GM08714 (cell line): ENCODE measurements at regions not wholly inside any gene's neighbourhood (a gene's known extent, or its start where the extent isn't known, plus 50 kb on each side); places are given as distances from the start of the nearest gene placed in this dataset.
"Not testable (repeated sequence)": the region's sequence is repeated elsewhere in the genome, so short reads cannot be mapped to it uniquely, and the experiment has no call there.

ENCODE experiments used
- H3K4me3 ChIP-seq: fragments of 200-500 bp; sonication (Bioruptor generic); 2 replicates; pipeline ENCODE4 v1.5.1; 2014; ENCODE audit warnings: mild to moderate bottlenecking, low read length, inconsistent platforms
- ZNF274 ChIP-seq: IDR thresholded peaks from 2 replicates; pipeline ENCODE4 v1.6.1; 2012; ENCODE audit warnings: mild to moderate bottlenecking, low read depth, low read length

GRCh38 chr10:21047511-21047910 is 150.4 kb upstream of the NEBL start:
- no peak for TF ChIP-seq ZNF274
- H3K4me3 ChIP-seq, result no peak overlapping the region

- no peak for TF ChIP-seq ZNF274
Measured at GRCh38 chr10:21047096-21047495, 150.0 kb upstream of the NEBL start.

GRCh38 chr10:21043044-21043443 is 145.9 kb upstream of the NEBL start:
- TF ChIP-seq ZNF274, result no peak
- no peak overlapping the region for H3K4me3 ChIP-seq

More at GRCh38 chr10:21047096-21047495, 150.0 kb upstream of the NEBL start:
- H3K4me3 ChIP-seq, result no peak overlapping the region

GRCh38 chr10:21042536-21042935 is 145.4 kb upstream of the NEBL start:
- H3K4me3 ChIP-seq, result no peak overlapping the region
- TF ChIP-seq ZNF274, result no peak

GRCh38 chr10:21041763-21042458 is 144.8 kb upstream of the NEBL start:
- no peak for TF ChIP-seq ZNF274
- no peak overlapping the region for H3K4me3 ChIP-seq

- H3K4me3 ChIP-seq, result no peak overlapping the region
- TF ChIP-seq ZNF274, result no peak
Measured at GRCh38 chr10:21039721-21040120, 142.6 kb upstream of the NEBL start.

- H3K4me3 ChIP-seq, result no peak overlapping the region
- TF ChIP-seq ZNF274, result no peak
Measured at GRCh38 chr10:21036757-21037156, 139.6 kb upstream of the NEBL start.

- not testable (repeated sequence) for H3K4me3 ChIP-seq
Measured at GRCh38 chr10:21034770-21035169, 137.7 kb upstream of the NEBL start.

- TF ChIP-seq ZNF274, result no peak
- H3K4me3 ChIP-seq, result no peak overlapping the region
Measured at GRCh38 chr10:21034241-21034640, 137.1 kb upstream of the NEBL start.

- no peak overlapping the region for H3K4me3 ChIP-seq
- no peak for TF ChIP-seq ZNF274
Measured at GRCh38 chr10:21032587-21033319, 135.6 kb upstream of the NEBL start.

GRCh38 chr10:21031232-21031795 is 134.2 kb upstream of the NEBL start:
- no peak overlapping the region for H3K4me3 ChIP-seq
- TF ChIP-seq ZNF274, result no peak

- no peak overlapping the region for H3K4me3 ChIP-seq
- no peak for TF ChIP-seq ZNF274
Measured at GRCh38 chr10:21030091-21030490, 133.0 kb upstream of the NEBL start.

- TF ChIP-seq ZNF274, result no peak
- H3K4me3 ChIP-seq, result no peak overlapping the region
Measured at GRCh38 chr10:21022821-21023220, 125.7 kb upstream of the NEBL start.

- H3K4me3 ChIP-seq, result no peak overlapping the region
- no peak for TF ChIP-seq ZNF274
Measured at GRCh38 chr10:21021843-21022594, 124.9 kb upstream of the NEBL start.
